Ishikawa (cell line): ENCODE measurements at regions not wholly inside any gene's neighbourhood (a gene's known extent, or its start where the extent isn't known, plus 50 kb on each side); places are given as distances from the start of the nearest gene placed in this dataset.

Experiments
- CEBPB ChIP-seq: IDR thresholded peaks from 2 replicates; pipeline ENCODE4 v1.6.1; 2012
- CREB1 ChIP-seq: IDR thresholded peaks from 2 replicates; pipeline ENCODE4 v1.6.1; 2012; ENCODE audit warnings: low read depth
- EGR1 ChIP-seq: IDR thresholded peaks from 2 replicates; pipeline ENCODE4 v1.6.1; 2012
- EP300 ChIP-seq: IDR thresholded peaks from 2 replicates; pipeline ENCODE4 v1.6.1; 2012; ENCODE audit warnings: borderline replicate concordance
- FOXM1 ChIP-seq: IDR thresholded peaks from 2 replicates; pipeline ENCODE4 v1.6.1; 2012; ENCODE audit warnings: low read depth, borderline replicate concordance
- NFIC ChIP-seq: IDR thresholded peaks from 2 replicates; pipeline ENCODE4 v1.6.1; 2012
- RAD21 ChIP-seq: IDR thresholded peaks from 2 replicates; pipeline ENCODE4 v1.6.1; 2012; ENCODE audit warnings: low read depth
- TAF1 ChIP-seq: IDR thresholded peaks from 2 replicates; pipeline ENCODE4 v1.6.1; 2012; ENCODE audit warnings: low read depth, mild to moderate bottlenecking
- TCF12 ChIP-seq: IDR thresholded peaks from 2 replicates; pipeline ENCODE4 v1.6.1; 2012; ENCODE audit warnings: low read depth
- TEAD4 ChIP-seq: IDR thresholded peaks from 2 replicates; pipeline ENCODE4 v1.6.1; 2012
- YY1 ChIP-seq: IDR thresholded peaks from 2 replicates; pipeline ENCODE4 v1.6.1; 2012; ENCODE audit warnings: low read depth
- ZBTB7A ChIP-seq: IDR thresholded peaks from 2 replicates; pipeline ENCODE4 v1.6.1; 2012; ENCODE audit warnings: low read depth
- TF ChIP-seq, protein P1 (sequence below): IDR thresholded peaks from 2 replicates; pipeline ENCODE4 v1.6.1; 2012
- TF ChIP-seq, protein P2 (sequence below): IDR thresholded peaks from 2 replicates; pipeline ENCODE4 v1.6.1; 2012
- TF ChIP-seq, protein P3 (sequence below): IDR thresholded peaks from 2 replicates; pipeline ENCODE4 v1.6.1; 2012; ENCODE audit warnings: low read depth, mild to moderate bottlenecking

DNA sequence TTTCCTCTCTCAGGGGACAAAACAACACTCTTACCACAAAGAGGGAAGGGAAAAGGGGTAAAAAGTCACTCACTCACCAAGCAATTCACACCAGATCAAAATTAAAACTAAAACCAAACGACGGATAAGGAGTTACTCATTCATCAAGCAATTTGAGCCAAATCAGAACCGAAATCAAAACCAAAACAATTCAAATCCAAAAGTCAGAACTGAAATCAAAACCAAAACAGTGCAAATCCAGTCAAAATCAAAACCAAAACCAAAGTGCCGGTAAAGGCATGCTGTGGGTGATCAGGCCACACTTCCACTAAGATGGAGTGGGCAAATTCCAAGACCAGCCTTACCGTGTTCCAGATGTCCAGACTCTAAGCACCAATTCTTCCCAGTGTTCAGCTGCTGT, 717.9 kb downstream of the AMY1C start:
- TF ChIP-seq, protein P1, sequence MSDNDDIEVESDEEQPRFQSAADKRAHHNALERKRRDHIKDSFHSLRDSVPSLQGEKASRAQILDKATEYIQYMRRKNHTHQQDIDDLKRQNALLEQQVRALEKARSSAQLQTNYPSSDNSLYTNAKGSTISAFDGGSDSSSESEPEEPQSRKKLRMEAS, result no peak
- TF ChIP-seq CREB1 (no peak), CEBPB (no peak), RAD21 (no peak), TCF12 (no peak), NFIC (no peak), EGR1 (no peak), EP300 (no peak), TEAD4 (no peak), TAF1 (no peak), YY1 (no peak), ZBTB7A (no peak), FOXM1 (no peak)
- TF ChIP-seq, protein P2, sequence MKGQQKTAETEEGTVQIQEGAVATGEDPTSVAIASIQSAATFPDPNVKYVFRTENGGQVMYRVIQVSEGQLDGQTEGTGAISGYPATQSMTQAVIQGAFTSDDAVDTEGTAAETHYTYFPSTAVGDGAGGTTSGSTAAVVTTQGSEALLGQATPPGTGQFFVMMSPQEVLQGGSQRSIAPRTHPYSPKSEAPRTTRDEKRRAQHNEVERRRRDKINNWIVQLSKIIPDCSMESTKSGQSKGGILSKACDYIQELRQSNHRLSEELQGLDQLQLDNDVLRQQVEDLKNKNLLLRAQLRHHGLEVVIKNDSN, result no peak
- TF ChIP-seq, protein P3, sequence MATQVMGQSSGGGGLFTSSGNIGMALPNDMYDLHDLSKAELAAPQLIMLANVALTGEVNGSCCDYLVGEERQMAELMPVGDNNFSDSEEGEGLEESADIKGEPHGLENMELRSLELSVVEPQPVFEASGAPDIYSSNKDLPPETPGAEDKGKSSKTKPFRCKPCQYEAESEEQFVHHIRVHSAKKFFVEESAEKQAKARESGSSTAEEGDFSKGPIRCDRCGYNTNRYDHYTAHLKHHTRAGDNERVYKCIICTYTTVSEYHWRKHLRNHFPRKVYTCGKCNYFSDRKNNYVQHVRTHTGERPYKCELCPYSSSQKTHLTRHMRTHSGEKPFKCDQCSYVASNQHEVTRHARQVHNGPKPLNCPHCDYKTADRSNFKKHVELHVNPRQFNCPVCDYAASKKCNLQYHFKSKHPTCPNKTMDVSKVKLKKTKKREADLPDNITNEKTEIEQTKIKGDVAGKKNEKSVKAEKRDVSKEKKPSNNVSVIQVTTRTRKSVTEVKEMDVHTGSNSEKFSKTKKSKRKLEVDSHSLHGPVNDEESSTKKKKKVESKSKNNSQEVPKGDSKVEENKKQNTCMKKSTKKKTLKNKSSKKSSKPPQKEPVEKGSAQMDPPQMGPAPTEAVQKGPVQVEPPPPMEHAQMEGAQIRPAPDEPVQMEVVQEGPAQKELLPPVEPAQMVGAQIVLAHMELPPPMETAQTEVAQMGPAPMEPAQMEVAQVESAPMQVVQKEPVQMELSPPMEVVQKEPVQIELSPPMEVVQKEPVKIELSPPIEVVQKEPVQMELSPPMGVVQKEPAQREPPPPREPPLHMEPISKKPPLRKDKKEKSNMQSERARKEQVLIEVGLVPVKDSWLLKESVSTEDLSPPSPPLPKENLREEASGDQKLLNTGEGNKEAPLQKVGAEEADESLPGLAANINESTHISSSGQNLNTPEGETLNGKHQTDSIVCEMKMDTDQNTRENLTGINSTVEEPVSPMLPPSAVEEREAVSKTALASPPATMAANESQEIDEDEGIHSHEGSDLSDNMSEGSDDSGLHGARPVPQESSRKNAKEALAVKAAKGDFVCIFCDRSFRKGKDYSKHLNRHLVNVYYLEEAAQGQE, result no peak

DNA sequence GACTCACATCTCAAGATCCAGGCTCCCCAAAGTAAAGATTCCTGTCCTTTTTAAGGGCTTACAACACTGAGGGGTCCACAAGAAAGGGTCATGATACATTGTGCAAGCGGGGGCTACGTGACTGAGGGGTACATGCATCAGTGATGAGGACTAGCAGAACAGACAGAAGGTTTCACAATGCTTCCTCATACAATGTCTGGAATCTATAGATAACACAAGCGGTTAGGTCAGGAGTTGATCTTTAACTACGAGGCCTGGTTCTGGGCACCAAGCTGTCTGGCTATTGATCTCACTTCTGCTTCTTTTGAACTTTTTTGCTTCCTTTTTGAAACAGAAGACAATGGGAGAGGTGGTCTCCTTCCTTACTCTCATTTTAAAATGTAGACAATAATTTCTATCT, 718.6 kb downstream of the AMY1C start:
- no peak for TF ChIP-seq ZBTB7A
- no peak for TF ChIP-seq TCF12
- TF ChIP-seq, protein P3, result no peak
- TF ChIP-seq EP300, result no peak
- TF ChIP-seq, protein P1, result no peak
- TF ChIP-seq NFIC, result no peak
- no peak for TF ChIP-seq FOXM1
- TF ChIP-seq EGR1, result no peak
- TF ChIP-seq, protein P2, result no peak
- TF ChIP-seq TAF1, result no peak
- TF ChIP-seq CREB1, result no peak
- no peak for TF ChIP-seq TEAD4
- TF ChIP-seq YY1, result no peak

DNA sequence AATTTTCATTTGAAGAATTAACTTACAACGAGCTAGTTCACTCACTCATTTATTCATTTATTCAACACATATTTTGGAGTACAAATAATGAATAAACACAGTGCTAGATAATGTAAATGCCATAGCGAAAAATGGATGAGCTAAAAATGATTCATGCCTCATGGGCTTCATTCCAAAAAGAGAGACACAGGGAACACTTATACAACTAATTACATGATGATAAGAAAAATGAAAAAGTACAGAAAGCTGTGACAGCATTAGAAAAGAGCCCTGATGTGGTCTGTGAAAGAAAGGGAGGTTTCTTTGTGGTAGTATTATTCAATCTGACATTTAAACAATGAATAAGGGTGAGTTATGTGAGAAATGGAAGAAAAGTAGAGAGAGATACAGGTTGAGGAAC, 726.4 kb downstream of the AMY1C start:
- TF ChIP-seq EGR1 (no peak), RAD21 (no peak), YY1 (no peak), TAF1 (no peak), ZBTB7A (no peak), FOXM1 (no peak), NFIC (no peak), TEAD4 (no peak), EP300 (no peak), CEBPB (no peak), CREB1 (no peak), TCF12 (no peak)
- TF ChIP-seq, protein P1, result no peak
- TF ChIP-seq, protein P2, result no peak
- TF ChIP-seq, protein P3, result no peak

DNA sequence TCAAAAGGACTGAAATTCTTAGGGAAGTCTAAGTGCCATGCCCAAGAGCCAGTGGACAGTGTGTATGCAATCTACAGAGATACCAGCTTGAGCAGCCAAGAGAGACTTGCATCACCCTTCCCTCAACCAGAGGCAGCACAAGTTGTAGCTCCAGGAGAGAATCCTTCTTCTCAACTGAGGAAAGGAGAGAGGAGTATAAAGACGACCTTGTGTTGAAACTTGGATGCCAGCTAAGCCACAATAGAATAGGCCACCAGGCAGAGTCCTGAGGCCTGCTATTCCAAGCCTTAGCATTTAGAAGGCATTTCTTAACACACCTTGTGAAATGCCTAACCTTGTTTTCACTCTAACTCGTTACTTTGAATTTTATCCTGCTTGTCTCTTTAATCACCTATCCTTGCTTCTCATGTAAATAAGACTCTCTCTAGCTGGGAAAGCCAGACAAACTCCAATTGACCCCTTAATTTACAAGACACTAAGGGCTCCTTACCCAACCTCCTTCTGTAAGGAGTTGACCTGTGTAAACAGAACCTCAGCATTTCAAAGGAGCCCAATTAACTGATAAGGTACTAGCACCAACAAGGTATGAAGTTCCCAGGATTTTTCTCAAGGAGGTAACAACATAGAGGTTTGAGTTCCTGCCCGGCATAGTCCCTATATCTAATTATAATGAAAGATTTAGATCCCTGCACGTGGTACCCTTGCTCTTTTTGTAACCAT, 738.8 kb downstream of the AMY1C start:
- TF ChIP-seq YY1 (no peak), TEAD4 (no peak), CREB1 (no peak), EGR1 (no peak), NFIC (no peak), TCF12 (no peak), RAD21 (no peak), TAF1 (no peak), EP300 (no peak), FOXM1 (no peak)
- TF ChIP-seq, protein P2, result no peak
